NCI-H2196 treated with DMSO at 0.1 percent for 48 hours (cell line): ENCODE measurements at regions not wholly inside any gene's neighbourhood (a gene's known extent, or its start where the extent isn't known, plus 50 kb on each side); places are given as distances from the start of the nearest gene placed in this dataset.
"Not testable (repeated sequence)": the region's sequence is repeated elsewhere in the genome, so short reads cannot be mapped to it uniquely, and the experiment has no call there.

Source experiments
- DNase-seq: peaks from one replicate; lab custom pipeline; 2025; ENCODE audit not compliant: unreplicated experiment; lab: John Stamatoyannopoulos, UW

DNA sequence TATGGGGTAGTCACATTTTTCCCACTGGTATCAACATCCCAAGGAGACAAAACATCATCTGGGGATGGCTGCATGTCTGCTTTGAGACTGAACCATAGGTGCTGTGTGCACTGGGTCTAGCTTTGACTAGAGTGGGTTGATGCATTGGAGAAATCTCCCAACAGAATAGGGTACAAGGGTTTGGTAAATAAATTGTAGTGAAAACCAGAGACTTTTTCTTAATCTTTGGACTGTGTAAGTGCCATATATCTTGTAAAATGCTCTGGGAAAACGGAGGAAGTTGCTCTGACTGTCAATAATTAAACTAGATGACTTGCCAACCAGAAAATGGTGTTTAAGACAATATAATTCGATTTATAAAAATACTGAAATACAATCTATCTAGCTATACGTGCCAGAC, 1064.0 kb upstream of the SLIT2 start:
- DNase-seq = no peak

DNA sequence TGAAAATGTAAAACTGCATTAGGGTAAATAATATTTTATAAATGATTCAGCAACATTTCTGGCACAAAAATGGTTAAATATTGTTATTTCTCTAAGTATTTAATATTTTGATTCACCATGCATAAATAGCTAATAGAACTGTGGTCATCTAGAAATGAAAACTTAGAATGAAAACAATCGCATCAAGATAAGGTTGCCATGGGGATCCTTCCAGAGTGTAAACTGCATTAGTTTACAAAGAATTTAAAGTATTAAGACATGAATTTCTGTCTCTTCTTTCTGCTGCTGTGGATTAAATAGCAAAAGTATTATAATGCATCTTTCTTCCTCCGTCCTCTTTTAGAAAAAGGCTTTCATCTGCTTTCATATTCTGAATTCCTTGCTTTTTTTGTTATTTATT, 1064.6 kb upstream of the SLIT2 start:
- no peak for DNase-seq

DNA sequence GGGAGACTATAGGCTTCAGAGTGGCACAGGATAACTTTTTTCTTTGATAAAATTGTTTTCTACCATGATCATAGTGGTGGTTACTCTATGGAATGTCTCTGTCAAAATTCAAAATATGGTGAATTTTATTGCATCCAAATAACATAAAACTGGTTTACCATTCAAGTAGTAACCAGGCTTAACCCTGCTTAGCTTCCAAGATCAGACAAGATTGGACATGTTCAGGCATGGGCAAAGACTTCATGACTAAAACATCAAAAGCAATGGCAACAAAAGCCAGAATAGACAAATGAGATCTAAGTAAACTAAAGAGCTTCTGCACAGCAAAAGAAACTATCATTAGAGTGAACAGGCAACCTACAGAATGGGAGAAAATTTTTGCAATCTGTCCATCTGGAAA, 1070.1 kb upstream of the SLIT2 start:
- not testable (repeated sequence) for DNase-seq

DNA sequence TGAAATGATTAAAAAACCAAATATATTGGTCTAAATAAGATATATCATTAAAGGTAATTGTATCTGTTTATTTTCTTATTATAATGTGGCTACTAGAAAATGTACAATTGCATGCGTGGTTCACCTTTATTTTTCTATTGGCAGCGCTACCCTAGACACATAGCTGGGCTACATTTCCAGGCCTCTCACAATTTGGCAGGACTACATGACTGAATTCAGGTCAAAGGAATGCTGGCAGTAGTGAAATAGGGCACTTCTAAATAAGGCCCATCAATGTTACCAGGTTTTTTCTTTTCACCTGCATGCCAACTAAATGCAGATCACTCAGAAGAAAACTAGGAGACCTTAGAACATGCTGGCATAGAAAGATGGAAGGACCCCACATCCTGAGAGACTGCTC, 1072.9 kb upstream of the SLIT2 start:
- no peak for DNase-seq

DNA sequence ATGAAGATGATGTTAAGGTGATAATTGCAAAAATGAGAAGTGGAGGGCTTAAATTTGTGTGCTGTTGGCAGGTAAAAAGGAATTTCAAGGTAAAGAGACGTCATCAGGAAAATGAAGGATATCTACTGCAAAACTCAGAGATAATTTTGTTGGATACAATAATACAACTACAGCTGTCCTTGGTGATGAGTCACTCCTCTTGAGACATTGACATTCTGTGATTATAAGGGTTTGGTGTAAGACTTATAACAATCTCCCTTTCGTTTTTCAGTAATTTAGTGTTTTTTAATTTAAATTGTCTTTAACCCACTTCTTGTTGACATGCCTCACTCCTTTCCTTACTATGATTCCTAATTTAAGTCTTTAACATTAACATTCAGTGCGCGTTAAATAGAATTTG, 1074.1 kb upstream of the SLIT2 start:
- no peak for DNase-seq

DNA sequence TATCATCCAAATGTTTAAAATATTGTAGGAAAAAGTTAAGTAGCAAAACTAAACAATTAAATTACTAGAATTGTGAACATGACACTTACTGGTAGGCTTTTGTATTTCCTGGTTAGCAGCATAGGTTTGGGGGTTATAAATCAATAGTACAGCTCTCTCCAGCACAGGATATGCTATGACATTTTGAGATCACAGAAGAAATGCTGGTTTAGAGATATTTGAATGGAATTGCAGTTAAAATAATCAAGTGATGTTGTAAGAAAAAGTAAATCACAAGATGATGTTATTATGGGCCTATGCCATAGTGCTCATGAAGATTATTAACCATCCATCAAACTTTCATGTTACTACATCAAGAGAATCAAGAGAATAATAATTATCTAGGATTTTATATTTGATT, 1079.9 kb upstream of the SLIT2 start:
- no peak for DNase-seq

DNA sequence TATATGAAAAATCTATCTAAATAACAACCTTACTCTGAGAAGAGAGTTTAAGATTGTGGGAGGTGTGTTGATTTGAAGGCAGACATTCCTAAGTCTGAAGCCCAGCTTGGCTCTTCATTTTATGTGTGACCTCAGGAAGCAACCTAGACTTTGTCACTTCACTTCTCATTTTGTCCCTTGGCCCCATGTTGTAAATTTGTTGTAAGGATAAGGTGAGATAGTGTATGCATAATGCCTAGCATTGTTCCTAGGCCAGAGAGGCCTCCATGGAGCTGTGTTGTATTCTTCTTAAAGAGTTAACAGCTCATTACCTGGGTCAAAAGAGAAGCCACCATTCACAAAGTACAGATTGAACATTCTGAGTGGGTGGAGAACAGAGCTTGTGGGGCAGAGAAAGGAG, 1084.4 kb upstream of the SLIT2 start:
- no peak for DNase-seq

DNA sequence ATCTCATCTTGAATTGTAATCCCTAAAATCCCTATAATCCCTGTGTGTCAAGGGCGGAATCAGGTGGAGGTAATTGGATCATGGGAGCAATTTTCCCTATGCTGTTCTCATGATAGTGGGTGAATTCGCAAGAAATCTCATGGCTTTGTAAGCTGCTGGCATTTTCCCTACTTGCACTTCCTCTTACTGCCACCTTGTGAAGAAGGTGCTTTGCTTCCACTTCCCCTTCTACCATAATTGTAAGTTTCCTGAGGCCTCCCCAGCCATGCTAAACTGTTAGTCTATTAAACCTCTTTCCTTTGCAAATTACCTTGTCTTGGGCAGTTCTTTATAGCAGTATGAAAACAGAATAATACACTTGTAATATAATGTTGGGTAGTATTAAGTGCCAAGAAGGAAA, 1087.4 kb upstream of the SLIT2 start:
- no peak for DNase-seq

DNA sequence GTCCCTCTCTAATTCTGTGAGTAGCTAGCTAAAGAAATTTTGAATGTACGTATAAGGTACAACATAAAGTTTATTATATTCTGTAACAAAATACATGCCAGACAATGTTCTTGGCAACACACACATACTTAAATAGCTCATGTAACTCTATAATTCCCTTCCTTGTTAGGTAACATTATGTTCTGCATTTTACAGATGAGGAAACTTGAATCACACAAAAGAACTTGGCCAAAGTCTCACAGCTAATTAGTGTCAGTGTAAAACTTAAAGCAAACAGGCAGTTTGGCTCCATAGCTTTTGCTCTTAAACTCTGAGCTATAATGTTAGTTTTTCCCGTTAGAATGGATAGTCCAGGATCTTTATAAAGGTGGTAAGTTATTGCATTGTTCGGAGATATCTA, 1091.8 kb upstream of the SLIT2 start:
- no peak for DNase-seq

DNA sequence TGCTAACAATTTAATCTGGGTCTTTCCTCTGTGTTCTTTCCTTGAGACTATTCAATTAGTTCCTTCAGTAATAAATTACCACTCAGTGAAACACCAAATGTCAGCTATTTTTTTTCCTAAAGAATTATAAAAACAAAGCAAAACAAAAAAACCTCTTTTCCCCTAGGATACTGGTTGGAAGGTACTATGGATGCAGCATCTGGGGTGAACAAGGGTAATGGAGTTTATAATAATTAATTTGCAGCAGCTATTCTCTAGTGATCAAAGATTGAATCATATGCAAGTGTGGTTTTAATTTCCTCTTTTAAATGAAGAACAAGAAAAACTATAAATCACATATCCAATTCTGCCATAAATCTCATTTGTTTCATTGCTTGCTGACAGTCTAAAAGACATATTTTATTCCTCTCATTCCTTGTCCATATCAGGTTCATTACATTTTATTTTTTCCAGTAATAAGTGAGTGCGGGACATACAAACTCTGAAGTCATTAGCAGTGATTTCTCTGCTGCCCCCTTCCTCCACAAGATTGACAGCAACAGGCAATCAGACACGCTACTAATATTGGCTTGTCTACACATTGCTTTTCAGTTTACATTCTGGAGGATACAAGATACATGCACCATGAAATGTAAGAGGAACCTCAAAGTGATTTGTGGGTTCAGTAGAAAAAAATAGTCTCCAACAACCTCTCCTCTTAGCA, 1093.4 kb upstream of the SLIT2 start:
- DNase-seq = no peak

DNA sequence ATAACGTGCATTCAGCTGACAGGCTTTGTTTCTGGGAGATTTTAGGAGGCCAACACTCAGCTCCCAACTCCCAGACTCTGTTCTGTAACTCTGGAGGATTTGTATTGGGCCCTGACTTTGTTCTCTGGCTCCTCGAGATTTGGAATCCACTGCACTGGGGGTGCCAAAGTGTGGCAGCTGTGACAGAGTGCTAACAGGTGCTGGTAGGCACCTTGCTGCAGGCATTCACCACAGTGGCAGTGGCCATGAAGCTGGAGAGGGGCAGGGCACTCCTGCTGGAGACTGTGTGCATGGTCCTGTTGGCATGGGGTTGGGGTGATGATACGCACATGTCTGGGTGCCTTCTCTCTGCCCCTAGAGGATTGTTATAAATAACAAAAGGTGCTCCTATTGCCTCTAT, 1094.9 kb upstream of the SLIT2 start:
- no peak for DNase-seq

DNA sequence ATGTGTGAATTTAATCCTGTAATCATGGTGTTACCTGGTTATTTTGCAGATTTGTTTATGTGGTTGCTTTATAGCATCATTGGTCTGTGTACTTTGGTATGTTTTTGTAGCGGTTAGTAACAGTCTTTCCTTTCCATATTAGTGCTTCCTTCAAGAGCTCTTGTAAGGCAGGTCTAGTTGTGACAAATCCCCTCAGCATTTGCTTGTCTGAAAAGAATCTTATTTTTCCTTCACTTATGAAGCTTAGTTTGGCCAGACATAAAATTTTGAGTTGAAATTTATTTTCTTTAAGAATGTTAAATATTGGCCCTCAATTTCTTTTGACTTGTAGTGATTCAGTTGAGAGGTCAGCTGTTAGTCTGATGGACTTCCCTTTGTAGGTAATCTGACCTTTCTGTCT, 1096.1 kb upstream of the SLIT2 start:
- DNase-seq = no peak

DNA sequence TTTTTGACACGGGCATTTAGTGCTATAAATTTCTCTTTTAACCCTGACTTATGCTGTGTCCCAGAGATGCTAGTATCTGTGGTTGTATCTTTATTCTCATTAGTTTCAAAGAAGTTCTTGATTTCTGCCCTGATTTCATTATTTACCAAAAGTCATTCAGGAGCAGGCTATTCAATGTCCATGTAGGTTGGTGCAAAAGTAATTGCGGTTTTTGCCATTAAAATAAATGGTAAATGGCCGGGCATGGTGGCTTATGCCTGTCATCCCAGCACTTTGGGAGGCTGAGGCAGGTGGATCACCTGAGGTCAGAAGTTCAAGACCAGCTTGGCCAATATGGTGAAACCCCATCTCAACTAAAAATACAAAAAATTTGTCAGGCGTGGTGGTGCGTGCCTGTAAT, 1097.4 kb upstream of the SLIT2 start:
- not testable (repeated sequence) for DNase-seq

DNA sequence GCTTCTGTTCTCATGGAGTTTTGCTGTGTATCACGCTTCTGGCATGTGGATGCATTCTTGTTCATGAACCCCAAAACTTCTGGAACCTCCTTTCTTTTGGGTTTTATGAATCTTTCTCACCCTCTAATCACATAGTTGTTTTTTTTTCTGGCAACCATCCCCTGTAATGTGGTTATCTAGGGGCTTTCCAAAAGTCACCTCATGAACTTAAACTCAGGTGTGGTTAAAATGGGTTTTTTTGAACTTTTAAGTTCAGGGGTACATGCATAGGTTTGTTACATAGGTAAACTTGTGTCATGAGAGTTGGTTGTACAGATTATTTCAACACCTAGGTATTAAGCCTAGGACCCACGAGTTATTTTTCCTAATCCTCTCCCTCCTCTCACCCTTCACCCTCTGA, 1099.4 kb upstream of the SLIT2 start:
- no peak for DNase-seq

DNA sequence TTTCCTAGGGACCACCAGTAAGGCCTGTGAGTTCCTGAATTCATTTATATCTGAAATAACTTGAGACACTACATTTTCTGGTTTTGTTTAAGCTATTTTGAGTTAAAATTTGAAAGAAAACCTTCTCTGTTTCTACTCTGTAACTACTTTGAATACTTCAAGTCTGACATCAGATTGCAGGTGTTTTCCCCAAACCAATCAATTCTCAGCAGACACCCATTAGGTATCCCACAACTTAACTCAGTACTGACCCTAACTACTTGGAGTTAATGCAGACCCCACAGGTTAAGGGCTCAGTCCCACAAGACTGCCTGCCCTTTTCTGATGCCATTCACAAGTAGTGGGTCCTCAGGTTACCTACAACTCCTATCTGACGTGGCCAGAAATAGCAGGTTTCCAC, 1100.0 kb upstream of the SLIT2 start:
- no peak for DNase-seq

DNA sequence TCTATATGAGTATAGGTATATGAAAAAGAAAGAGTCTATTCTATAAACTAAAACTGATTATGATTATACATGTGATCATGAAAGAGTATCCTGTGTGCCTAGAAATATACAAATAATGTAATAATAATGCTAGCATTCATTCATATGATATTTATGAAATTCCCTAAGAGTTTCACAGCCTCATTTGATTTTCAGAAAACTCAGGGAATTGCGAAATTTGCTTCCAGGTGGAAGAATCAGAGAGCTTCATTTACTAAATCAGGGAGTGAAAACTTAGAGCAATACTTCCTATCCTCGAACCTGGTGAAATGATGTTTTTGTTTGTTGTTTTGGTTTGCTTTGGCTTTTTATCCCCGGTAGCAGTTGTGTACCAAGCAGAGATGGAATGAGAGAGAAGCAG, 1105.7 kb upstream of the SLIT2 start:
- DNase-seq = no peak

DNA sequence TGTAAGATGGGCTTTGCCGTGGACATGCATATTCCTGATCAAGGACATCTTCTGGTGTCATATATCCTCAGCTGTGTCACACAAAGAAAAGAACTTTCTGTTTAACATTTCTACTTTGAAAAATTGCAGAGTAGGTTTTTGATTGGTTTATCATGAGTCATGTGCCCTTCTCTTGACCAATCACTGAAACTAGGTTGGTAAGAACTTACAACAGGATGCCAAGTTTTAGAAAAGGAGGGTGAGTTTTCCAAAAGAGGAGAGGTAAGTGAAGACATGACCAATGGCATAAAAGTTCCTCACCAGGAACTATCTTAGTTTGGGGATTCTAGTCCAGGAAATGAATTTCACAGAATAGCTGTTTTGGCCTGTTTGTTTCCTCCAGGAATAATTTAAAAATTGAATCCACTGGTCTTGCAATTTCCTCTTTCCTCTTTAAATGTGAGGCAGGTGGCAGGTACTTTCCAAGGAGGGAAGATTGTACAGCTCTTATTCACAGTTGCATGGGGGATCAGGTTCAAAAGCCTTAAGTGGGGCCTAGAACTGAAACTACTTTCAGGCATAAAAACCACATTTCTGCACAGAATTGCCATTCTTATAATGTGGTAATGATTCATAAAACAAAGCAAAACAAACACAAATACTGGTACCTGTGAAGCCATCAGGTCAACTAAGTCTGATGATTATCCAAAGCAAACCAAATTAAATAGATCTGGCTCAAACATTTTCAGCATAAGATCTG, 1114.5 kb upstream of the LCORL start:
- DNase-seq = no peak

DNA sequence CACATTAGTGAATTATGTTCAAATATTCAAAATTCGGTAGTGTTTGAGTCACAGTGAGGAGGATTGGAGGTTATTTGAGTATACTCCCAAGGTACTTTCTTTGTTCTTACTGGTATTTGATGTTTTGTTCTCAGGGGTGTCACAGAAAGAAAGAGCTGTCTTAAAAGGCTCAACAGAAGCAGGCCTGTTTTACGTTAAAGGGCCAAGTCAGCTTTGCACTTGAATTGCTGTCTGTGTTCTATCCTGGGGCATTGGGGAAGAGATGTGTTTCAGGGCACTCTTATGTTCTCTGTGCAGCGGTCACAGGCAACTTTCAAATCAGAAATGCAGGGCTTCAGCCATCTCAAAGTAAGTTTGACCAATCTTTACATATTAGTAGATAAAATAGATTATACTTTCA, 1113.1 kb upstream of the LCORL start:
- no peak for DNase-seq

DNA sequence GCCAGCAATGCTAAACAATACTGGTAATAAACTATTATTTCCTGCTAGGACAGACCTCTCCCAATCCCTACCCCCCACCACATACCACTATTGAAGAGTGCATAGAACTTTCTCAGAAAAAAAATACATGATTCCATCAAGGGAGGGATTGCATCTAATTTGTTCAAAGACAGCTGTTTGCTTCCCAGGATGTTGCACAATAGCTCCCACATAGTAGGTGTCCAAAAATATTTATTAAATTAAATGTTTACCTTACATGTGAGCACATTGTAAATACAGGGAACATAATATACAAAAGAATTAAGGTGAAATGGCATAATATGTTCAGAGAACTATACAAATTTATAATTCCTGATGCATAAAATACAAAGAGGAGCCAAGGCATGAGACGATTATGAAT, 1111.8 kb upstream of the LCORL start:
- no peak for DNase-seq

DNA sequence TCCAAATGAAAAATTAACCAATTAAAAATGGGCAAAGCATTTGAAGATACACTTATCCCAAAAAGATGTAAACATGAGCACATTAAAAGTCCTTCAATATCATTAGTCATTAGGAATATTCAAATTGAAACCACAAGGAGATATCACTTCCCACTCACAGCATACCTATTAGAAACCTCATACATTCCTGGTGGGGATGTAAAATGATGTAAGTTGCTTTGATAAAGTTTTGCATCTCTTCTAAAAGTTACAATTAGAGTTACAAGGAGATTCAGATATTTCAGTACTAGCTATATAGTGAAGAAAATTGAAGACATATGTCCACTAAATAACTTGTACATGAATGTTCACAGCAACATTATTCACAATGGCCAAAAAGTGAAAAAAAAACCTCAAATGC, 1109.3 kb upstream of the LCORL start:
- DNase-seq = no peak

DNA sequence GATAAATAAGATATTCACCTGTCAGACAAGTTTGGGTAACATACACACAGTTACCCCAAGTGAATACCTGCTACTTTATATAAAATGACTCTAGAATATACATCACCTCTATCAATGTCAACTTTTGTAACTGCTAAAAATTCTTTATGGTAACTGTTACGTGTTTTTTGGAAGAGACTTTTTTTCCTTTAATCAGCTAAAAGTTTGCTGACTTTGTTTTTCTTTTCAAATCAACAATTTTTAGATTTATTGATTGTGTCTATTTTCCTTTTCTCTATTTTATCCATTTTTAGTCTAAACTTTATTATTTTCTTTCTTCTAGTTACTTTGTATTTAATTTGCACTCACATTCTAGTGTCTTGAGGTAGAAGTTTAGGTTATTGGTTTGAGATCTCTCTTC, 1106.6 kb upstream of the LCORL start:
- DNase-seq = no peak

DNA sequence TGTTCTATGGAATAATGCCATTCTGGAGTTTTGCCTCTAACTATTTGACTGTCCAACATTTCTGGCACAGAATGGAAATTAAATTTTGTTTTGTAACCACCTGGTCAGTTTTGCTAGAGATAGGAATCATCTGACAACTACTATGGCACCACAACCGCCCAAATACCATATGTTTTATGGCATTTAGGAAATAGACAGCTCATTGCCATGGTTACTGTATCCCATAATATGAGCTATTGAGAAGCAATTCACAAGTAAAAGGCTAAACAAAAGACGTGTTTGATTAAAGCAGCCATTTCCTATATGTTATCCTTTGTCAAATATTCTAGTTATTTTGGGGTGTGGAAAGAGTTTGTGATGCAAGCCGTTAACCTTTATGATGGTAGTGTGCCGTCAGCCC, 1105.3 kb upstream of the LCORL start:
- no peak for DNase-seq

DNA sequence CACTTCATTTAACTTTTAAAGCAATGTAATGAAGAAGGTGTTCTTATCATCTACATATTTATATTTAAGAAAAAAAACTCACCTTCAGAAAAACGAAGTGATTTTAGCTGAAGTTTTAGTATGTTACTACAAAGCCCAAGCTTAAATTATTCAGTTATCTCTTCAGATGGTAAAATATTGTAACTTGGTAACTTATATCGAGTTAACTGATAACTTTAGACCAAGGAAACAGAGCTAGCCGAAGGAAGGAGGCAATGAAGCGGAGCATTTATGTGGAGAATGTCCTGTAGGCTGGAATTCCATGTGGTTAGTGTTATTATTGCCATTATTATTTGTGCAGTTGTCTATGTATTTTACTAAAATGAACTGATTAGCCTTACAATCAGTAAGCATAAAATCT, 1102.1 kb upstream of the LCORL start:
- DNase-seq = no peak
